GM12892 (cell line): ENCODE measurements at regions not wholly inside any gene's neighbourhood (a gene's known extent, or its start where the extent isn't known, plus 50 kb on each side); places are given as distances from the start of the nearest gene placed in this dataset.

Source experiments
- DNase-seq: peaks from one replicate; pipeline ENCODE4 v3.0.0; 2011; ENCODE audit not compliant: insufficient read length
- FAIRE-seq: peaks from 2 replicates; lab custom pipeline; 2011; peaks lifted over from hg19 to GRCh38; lab: Jason Lieb, UNC
- POLR2A ChIP-seq: IDR thresholded peaks from 2 replicates; pipeline ENCODE4 v1.6.1; 2011; ENCODE audit warnings: low read depth, low read length, control low read depth
- POLR2AphosphoS5 ChIP-seq: IDR thresholded peaks from 2 replicates; pipeline ENCODE4 v1.6.1; 2011; ENCODE audit warnings: low read depth, low read length, control low read depth
- TAF1 ChIP-seq: IDR thresholded peaks from 2 replicates; pipeline ENCODE4 v1.6.1; 2011; ENCODE audit warnings: low read depth, mild to moderate bottlenecking, control low read depth, low read length, borderline replicate concordance

- TF ChIP-seq POLR2A: no peak
- TF ChIP-seq POLR2AphosphoS5: no peak
- no peak for TF ChIP-seq TAF1
- DNase-seq (no peak), FAIRE-seq (no peak)
Measured at GRCh38 chr12:45668641-45669040, 60.9 kb upstream of the ARID2 start.

GRCh38 chr12:45669093-45669492 lies 60.4 kb upstream of the ARID2 start:
- no peak for DNase-seq
- FAIRE-seq: peak; percentile 85
- no peak for TF ChIP-seq POLR2AphosphoS5
- no peak for TF ChIP-seq POLR2A
- no peak for TF ChIP-seq TAF1

- no peak for TF ChIP-seq TAF1
- TF ChIP-seq POLR2A: no peak
- TF ChIP-seq POLR2AphosphoS5: no peak
- FAIRE-seq (no peak), DNase-seq (no peak)
Measured at GRCh38 chr12:45669792-45670191, 59.7 kb upstream of the ARID2 start.

GRCh38 chr12:45670346-45671065 lies 59.0 kb upstream of the ARID2 start:
- peak; percentile 76 for FAIRE-seq
- TF ChIP-seq POLR2AphosphoS5 (no peak), TAF1 (no peak), POLR2A (no peak)
- no peak for DNase-seq

- DNase-seq (no peak), FAIRE-seq (no peak)
- TF ChIP-seq POLR2AphosphoS5 (no peak), TAF1 (no peak), POLR2A (no peak)
Measured at GRCh38 chr12:45671254-45671653, 58.3 kb upstream of the ARID2 start.

GRCh38 chr12:45674181-45674977 lies 55.1 kb upstream of the ARID2 start:
- TF ChIP-seq POLR2AphosphoS5: no peak
- no peak for TF ChIP-seq POLR2A
- no peak for TF ChIP-seq TAF1
- DNase-seq (no peak), FAIRE-seq (no peak)

- FAIRE-seq (no peak), DNase-seq (no peak)
Measured at GRCh38 chr12:45675534-45675933, 54.0 kb upstream of the ARID2 start.

More at GRCh38 chr12:45675534-45675933, 54.0 kb upstream of the ARID2 start:
- TF ChIP-seq POLR2AphosphoS5 (no peak), TAF1 (no peak), POLR2A (no peak)
